Naive B cell (primary cell): ENCODE measurements at regions not wholly inside any gene's neighbourhood (a gene's known extent, or its start where the extent isn't known, plus 50 kb on each side); places are given as distances from the start of the nearest gene placed in this dataset.
A peak's percentile ranks its signal among the peaks of the same experiment; 100 is the strongest.

Experiments
- ATAC-seq, 2 donors: fragments of 150-1000 bp; cut with Tn5 transposase; 2 replicates each; pipeline ENCODE4 v1.10.0; 2021; ENCODE audit warnings: low read depth in 2 of 2, mild to moderate bottlenecking in 2 of 2, moderate library complexity in 2 of 2
- DNase-seq: peaks from one replicate; pipeline ENCODE4 v3.0.0; 2022
- H3K27ac Mint-ChIP-seq, 6 donors: one replicate each; pipeline ENCODE4 v1.8.0; 2020 to 2022; ENCODE audit warnings: mild to moderate bottlenecking in 6 of 6, mixed read lengths in 6 of 6, moderate library complexity in 5 of 6, inconsistent platforms in 2 of 6
- H3K27me3 Mint-ChIP-seq, 3 donors: one replicate each; pipeline ENCODE4 v1.8.0; 2021 to 2022; ENCODE audit warnings: mixed read lengths in 3 of 3, mild to moderate bottlenecking in 1 of 3
- H3K36me3 Mint-ChIP-seq, 2 donors: one replicate each; pipeline ENCODE4 v1.8.0; 2020 to 2022; ENCODE audit warnings: mixed read lengths in 2 of 2, inconsistent platforms in 1 of 2, mild to moderate bottlenecking in 1 of 2
- H3K4me1 Mint-ChIP-seq, 3 donors: one replicate each; pipeline ENCODE4 v1.8.0; 2020 to 2022; ENCODE audit warnings: mixed read lengths in 3 of 3, inconsistent platforms in 1 of 3, mild to moderate bottlenecking in 1 of 3, moderate library complexity in 1 of 3
- H3K4me3 Mint-ChIP-seq, 8 donors: one replicate each; pipeline ENCODE4 v1.8.0; 2020 to 2022; ENCODE audit warnings: mild to moderate bottlenecking in 8 of 8, mixed read lengths in 8 of 8, moderate library complexity in 8 of 8, inconsistent platforms in 2 of 8
- H3K9me3 Mint-ChIP-seq, 7 donors: one replicate each; pipeline ENCODE4 v1.8.0; 2020 to 2022; ENCODE audit warnings: mixed read lengths in 7 of 7, mild to moderate bottlenecking in 5 of 7, inconsistent platforms in 2 of 7, moderate library complexity in 1 of 7

DNA sequence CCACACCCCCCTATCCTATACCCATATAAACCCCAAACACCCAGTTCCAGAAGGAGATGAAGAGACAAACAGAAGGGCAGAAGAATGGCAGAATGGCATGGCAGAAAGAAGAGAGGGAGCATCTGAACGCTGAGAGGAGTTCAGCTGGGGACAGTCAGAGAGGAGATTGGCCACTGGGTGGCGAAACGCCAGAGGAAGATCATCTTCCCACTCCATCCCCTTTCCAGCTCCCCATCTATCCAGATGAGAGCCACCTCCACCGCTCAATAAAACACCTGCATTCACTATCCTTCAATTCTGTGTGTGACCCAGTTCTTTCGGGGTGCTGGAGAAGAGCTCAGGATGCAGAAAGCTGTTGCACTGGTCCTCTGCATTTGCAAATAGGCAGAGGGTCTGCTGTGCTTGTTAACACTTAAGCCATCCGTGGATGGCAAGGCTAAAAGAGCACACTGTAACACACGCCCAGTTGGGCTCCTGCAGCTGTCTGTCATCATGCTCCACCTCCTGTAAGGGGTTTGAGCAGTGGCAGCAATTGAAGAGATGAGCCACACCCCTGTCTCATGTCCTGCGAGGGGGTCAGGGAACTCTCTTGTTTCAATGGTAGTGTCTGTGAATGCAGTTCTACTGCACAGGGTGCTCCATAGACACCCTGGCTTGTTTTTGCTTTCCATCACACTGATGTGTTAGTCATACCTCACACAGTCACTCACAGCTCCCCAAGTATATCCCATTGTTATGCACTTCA, 1034.8 kb upstream of the RBFOX1 start:
- H3K36me3 Mint-ChIP-seq: no peaks in the 10 kb centered on the region
- no peaks in the 10 kb centered on the region for H3K27me3 Mint-ChIP-seq
- peaks cover 3 to 24% (median 13%) of the 10 kb centered on the region in 7 donors for H3K9me3 Mint-ChIP-seq
- no peak for ATAC-seq
- no peak overlapping the region for H3K4me3 Mint-ChIP-seq
- no peaks in the 10 kb centered on the region for H3K4me1 Mint-ChIP-seq
- H3K27ac Mint-ChIP-seq: no peak overlapping the region
- no peak for DNase-seq

DNA sequence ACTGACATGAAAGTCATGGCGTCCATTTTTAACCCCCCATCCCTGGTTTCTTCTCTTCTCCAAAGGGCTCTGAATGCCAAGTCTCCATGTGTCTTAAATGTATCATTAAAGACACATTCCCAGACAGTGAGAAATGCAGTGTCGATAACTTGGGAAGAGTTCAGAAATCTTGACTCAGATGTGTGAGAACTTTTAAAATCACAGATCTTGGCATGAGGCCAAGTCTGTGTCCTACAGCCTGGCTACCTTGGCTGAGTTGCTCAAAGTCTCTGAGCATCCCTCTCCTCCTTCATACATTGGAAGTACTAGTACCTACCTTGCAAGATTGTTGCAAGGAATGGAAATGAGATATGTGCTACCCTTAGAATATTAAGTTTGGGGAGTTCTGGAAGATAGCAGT, 1046.5 kb upstream of the RBFOX1 start:
- H3K9me3 Mint-ChIP-seq: peaks cover 0 to 17% (median 2%) of the 10 kb centered on the region in 7 donors
- no peak overlapping the region for H3K4me3 Mint-ChIP-seq
- H3K4me1 Mint-ChIP-seq: no peaks in the 10 kb centered on the region
- no peak for ATAC-seq
- no peak for DNase-seq
- H3K27me3 Mint-ChIP-seq: no peaks in the 10 kb centered on the region
- H3K36me3 Mint-ChIP-seq: no peaks in the 10 kb centered on the region
- H3K27ac Mint-ChIP-seq: peak overlapping the region in 1 of 6 donors; percentile 10

DNA sequence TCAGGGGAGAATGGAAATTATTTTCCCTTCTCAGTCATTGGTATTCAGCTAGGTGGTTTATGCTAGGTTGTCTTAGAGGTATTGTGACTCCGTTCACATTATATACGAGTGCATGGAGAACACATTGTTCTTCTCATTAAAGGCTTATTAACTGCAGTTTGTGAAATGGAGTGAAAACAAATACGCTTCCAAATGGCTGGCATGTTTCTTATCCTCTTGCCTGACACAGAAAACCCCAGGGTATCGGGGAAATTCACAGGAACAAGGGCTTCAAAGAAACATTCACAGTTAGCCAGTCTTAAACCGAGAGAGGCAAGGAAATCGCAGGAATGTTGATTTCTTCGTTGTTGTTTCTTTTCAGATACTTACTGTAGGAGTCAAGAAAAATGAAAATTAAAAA, 1047.9 kb upstream of the RBFOX1 start:
- Mint-ChIP-seq H3K4me3 (no peak overlapping the region), H3K9me3 (peaks cover 0 to 15% (median 2%) of the 10 kb centered on the region in 7 donors), H3K36me3 (no peaks in the 10 kb centered on the region), H3K4me1 (no peaks in the 10 kb centered on the region), H3K27me3 (no peaks in the 10 kb centered on the region), H3K27ac (no peak overlapping the region)
- no peak for ATAC-seq
- no peak for DNase-seq

DNA sequence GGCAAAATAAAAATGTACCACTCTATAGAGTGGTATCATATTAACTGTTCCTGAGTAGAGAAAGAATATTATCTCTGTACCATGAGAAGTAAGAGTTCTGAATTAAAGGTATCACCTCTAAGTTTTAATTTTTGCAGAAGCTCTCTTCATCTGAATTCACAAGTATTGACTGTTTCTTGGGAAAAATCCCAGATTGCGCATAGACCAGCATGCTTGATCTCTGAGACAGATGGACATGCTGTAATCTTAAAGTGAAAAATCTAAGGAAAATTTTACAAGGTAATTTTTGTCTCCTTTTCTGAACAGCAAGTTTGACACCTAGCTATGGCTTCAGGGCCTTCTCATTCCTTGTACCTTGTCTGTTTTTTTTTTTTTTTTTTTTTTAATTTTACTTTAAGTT, 1050.7 kb upstream of the RBFOX1 start:
- no peak for ATAC-seq

DNA sequence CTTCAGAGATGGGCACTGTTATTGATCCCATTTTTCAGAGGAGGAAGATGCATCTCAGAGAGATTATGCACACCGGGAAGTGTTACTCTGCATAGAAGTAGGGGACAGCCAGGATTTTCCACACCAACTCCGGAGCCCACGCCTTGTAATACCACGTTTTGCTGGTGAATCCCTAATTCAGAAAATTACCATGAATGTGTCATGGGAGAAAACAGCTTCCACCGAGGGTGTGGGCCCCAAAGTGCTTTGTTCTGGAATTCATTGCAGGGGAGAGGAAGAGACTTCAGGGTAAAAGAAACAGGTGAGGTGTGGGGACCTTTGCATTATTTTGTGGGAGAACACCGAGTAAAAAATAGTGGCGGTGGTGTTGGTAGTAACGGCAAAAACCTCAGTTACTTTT, 1051.4 kb upstream of the RBFOX1 start:
- Mint-ChIP-seq H3K27ac (no peak overlapping the region), H3K27me3 (no peaks in the 10 kb centered on the region), H3K9me3 (peaks cover 0 to 12% (median 2%) of the 10 kb centered on the region in 7 donors), H3K4me3 (peak overlapping the region in 1 of 8 donors; percentile 8), H3K36me3 (no peaks in the 10 kb centered on the region), H3K4me1 (no peaks in the 10 kb centered on the region)
- no peak for ATAC-seq
- no peak for DNase-seq

More for the DNA sequence above, 1050.7 kb upstream of the RBFOX1 start:
- Mint-ChIP-seq H3K36me3 (no peaks in the 10 kb centered on the region), H3K9me3 (peaks cover 0 to 13% (median 1%) of the 10 kb centered on the region in 7 donors), H3K4me1 (no peaks in the 10 kb centered on the region), H3K27ac (no peak overlapping the region), H3K4me3 (no peak overlapping the region), H3K27me3 (no peaks in the 10 kb centered on the region)
- DNase-seq: no peak

DNA sequence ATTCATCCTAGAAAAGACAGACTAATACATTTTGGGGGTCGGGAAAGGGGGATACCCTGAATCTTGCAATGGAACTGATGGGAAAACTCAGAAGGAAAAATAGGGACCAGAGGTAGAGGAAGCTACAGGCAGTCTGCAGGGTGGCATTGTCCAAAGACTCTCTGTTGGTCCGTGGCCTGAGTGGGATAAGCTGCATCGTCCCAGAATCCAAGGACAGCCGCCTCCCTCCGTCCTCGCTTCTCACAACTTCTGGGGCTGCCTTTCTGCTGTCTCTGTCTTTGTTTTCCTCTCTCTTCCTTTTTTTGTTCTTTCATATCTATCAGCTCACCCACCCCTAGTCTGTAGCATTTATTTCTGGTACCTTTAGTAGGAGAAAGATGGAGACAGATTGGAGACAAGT, 1052.6 kb upstream of the RBFOX1 start:
- Mint-ChIP-seq H3K36me3 (no peaks in the 10 kb centered on the region), H3K27ac (no peak overlapping the region), H3K4me3 (no peak overlapping the region), H3K27me3 (no peaks in the 10 kb centered on the region), H3K4me1 (no peaks in the 10 kb centered on the region), H3K9me3 (peaks cover 0 to 10% (median 2%) of the 10 kb centered on the region in 7 donors)
- ATAC-seq: no peak
- DNase-seq: no peak

DNA sequence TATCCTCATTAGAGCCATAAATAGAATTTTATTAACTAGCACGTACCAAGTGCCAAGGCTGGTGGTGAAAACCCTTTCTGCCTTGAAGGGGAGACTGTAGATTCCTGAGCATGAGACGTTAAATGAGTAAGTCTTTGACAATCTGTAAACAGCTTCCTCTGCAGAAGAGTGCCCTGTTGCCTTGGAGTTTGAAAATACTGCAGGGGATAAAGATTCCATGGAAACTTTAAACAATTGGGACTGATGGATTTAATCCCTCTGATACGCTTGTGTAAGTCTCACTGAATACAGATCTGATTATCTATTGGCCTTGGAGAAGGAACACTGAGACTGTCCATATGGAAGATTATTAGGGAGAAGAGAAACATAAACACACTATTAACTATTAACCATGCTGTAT, 1053.4 kb upstream of the RBFOX1 start:
- no peaks in the 10 kb centered on the region for H3K36me3 Mint-ChIP-seq
- no peaks in the 10 kb centered on the region for H3K4me1 Mint-ChIP-seq
- no peak for ATAC-seq
- no peak overlapping the region for H3K27ac Mint-ChIP-seq
- no peak for DNase-seq
- no peaks in the 10 kb centered on the region for H3K27me3 Mint-ChIP-seq
- H3K4me3 Mint-ChIP-seq: no peak overlapping the region
- H3K9me3 Mint-ChIP-seq: peaks cover 0 to 10% (median 2%) of the 10 kb centered on the region in 7 donors

DNA sequence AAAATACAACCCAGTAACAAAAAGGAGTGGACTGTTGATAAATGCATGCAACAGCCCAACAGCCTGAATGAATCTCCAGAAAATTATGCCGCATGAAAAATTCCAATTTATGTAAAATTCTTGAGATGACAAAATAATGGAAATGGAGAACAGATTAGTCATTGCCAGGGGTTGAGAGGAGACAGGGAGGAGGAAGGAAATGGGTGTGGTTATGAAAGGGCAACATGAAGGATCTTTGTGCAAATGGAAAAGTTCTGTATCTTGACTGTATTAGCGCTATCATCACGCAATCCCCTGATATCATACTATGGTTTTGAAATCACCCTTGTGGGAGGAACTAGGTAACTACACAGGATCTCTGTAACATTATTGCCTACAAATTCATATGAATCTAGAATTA, 1058.3 kb upstream of the RBFOX1 start:
- Mint-ChIP-seq H3K4me1 (no peaks in the 10 kb centered on the region), H3K9me3 (peaks cover 0 to 10% (median 2%) of the 10 kb centered on the region in 7 donors), H3K27ac (no peak overlapping the region), H3K36me3 (no peaks in the 10 kb centered on the region), H3K27me3 (no peaks in the 10 kb centered on the region), H3K4me3 (no peak overlapping the region)
- no peak for DNase-seq
- ATAC-seq: no peak

DNA sequence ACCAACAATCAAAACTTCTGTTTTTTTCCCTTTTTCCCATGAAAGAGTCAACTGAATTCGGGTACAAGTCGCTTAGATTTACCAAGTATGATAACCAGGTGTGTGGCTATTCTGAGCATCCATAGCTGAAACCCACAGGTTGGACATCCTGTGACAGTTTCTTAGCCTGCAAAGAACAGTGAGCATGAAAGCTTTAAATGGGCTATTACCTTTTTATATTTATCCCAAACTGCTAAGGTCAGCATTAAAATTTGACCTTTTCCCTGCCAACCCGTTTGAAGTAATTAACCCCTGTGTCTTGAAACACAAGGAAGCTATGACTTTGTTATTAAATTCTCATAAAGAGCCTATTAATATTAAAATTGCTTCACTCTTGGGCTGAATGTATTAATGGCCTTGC, 1065.0 kb upstream of the RBFOX1 start:
- no peaks in the 10 kb centered on the region for H3K36me3 Mint-ChIP-seq
- H3K9me3 Mint-ChIP-seq: peaks cover 0 to 15% (median 5%) of the 10 kb centered on the region in 7 donors
- no peaks in the 10 kb centered on the region for H3K4me1 Mint-ChIP-seq
- no peaks in the 10 kb centered on the region for H3K27me3 Mint-ChIP-seq
- H3K4me3 Mint-ChIP-seq: no peak overlapping the region
- no peak overlapping the region for H3K27ac Mint-ChIP-seq
- ATAC-seq (no peak), DNase-seq (no peak)

DNA sequence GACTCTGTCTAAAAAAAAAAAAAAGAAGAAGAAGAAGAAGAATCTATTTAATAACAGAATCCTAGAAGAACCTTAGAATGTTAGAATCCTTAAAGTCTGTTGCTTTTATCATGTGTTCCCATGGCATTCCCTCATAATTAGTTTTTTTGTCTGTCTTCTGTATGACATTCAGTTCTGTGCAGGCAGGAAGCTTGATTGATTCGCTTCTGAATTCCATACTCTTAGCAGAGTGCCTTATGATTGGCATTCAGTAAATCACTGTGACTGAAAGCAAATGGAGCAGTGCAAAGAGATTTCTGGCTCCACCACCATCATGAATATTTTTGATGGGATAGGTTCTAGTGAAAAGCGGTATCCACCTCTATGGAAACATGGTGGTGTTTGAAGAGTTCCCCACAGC, 1065.9 kb upstream of the RBFOX1 start:
- no peak for ATAC-seq
- no peak for DNase-seq
- Mint-ChIP-seq H3K4me3 (no peak overlapping the region), H3K9me3 (peaks cover 0 to 12% (median 5%) of the 10 kb centered on the region in 7 donors), H3K27ac (no peak overlapping the region), H3K36me3 (no peaks in the 10 kb centered on the region), H3K4me1 (no peaks in the 10 kb centered on the region), H3K27me3 (no peaks in the 10 kb centered on the region)

DNA sequence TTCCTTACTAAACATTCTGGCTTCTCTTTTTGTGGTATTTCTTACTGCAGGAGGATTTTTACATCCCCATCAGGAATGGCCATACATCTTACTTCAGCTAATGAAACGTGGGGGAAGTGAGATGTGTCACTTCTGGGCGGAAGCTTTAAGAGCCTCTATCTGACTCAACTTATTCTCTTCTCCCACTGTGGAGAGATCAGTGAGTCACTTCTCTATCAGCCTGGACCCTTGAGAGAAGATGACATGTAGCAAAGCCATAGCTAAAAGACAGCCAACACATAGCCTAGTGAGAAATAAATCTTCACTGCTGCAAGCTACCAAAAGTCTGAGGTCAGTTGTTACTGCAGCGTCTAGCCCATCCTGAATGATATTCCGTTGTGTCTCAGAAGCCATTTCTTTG, 1066.7 kb upstream of the RBFOX1 start:
- Mint-ChIP-seq H3K4me1 (no peaks in the 10 kb centered on the region), H3K4me3 (no peak overlapping the region), H3K9me3 (peaks cover 0 to 12% (median 5%) of the 10 kb centered on the region in 7 donors), H3K36me3 (no peaks in the 10 kb centered on the region), H3K27me3 (no peaks in the 10 kb centered on the region), H3K27ac (no peak overlapping the region)
- ATAC-seq: no peak
- no peak for DNase-seq

DNA sequence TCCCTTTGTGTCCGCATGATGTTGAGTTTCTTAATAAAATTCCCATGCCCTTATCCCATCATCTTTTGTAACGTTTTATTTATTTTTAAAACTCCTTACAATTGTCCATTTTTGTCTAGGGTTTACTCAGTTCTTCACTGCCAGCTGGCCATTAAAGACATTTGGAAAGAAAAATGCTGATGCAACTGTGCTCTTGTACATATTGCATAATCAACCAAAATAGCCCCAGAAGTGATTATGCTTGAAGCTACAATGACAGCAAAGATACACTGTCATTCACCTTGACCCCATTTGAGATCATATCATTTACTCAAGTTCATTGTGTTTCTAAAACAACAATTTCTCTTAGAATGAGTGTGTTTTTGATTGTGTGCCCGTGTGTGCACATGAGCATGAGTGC, 1074.6 kb upstream of the RBFOX1 start:
- no peak overlapping the region for H3K27ac Mint-ChIP-seq
- no peaks in the 10 kb centered on the region for H3K36me3 Mint-ChIP-seq
- no peak overlapping the region for H3K4me3 Mint-ChIP-seq
- peaks cover 0 to 14% (median 4%) of the 10 kb centered on the region in 7 donors for H3K9me3 Mint-ChIP-seq
- DNase-seq (no peak), ATAC-seq (no peak)
- no peaks in the 10 kb centered on the region for H3K4me1 Mint-ChIP-seq
- no peaks in the 10 kb centered on the region for H3K27me3 Mint-ChIP-seq

DNA sequence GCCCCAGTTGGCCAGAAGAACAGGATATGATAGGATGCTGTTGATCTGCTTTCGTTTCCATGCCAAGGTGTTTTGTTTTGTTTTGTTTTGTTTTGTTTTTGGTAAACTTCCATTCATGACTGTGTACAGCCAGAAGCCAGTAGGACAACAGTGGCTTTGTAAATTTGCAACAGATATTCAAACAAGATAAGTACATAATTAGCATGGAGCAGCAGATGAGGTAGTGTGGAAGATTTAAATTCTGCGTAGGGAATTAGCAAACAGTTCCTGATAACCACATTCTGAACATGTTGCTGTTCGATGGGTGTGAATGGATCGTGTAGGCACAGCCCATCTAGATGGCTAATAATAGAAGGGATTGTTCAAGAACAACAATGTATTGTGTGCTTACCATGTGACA, 1080.1 kb upstream of the RBFOX1 start:
- H3K4me3 Mint-ChIP-seq: no peak overlapping the region
- no peak overlapping the region for H3K27ac Mint-ChIP-seq
- no peaks in the 10 kb centered on the region for H3K27me3 Mint-ChIP-seq
- DNase-seq (no peak), ATAC-seq (no peak)
- no peaks in the 10 kb centered on the region for H3K4me1 Mint-ChIP-seq
- no peaks in the 10 kb centered on the region for H3K36me3 Mint-ChIP-seq
- peaks cover 0 to 29% (median 12%) of the 10 kb centered on the region in 7 donors for H3K9me3 Mint-ChIP-seq

DNA sequence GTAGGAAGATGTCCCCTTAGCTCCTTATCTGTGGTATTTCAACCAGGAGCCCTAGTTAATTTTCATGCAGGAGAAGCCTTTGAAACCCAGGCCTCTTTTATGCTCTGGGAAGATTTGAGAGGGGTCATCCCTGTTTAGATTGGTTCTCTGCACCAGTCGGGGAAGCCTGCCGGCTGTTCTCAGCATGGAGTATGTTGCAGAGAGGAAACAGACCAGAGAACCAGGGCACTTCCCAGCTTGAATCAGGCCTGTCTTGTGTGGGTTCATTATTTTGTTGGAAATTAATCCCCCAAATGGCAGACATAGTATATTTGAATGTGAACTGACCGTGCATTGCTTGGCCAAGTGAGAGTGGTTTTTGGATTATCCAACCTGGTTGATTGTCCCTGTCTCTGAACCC, 1082.1 kb upstream of the RBFOX1 start:
- Mint-ChIP-seq H3K9me3 (peaks cover 0 to 30% (median 10%) of the 10 kb centered on the region in 7 donors), H3K27me3 (no peaks in the 10 kb centered on the region), H3K4me3 (no peak overlapping the region), H3K27ac (no peak overlapping the region), H3K4me1 (no peaks in the 10 kb centered on the region), H3K36me3 (no peaks in the 10 kb centered on the region)
- DNase-seq (no peak), ATAC-seq (no peak)

DNA sequence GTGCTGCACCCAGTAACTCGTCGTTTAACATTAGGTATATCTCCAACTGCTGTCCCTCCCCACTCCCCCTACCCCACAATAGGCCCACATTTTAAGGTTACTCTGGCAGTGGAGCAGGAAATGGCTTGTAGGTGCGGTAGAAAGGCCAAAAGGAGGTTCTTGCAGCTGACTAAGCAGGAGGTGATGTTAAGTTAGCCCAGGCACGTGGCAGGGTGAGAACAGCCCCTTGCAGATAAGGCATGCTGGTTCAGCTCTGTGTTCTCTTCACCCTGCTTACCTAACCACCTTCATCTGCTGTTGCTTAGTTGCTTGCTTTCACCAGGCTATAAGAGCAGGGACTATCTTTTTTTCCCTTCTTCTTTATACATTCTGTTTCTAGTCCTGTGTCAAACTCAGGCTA, 1082.8 kb upstream of the RBFOX1 start:
- DNase-seq (no peak), ATAC-seq (no peak)
- no peak overlapping the region for H3K4me3 Mint-ChIP-seq
- H3K27ac Mint-ChIP-seq: no peak overlapping the region
- H3K27me3 Mint-ChIP-seq: no peaks in the 10 kb centered on the region
- no peaks in the 10 kb centered on the region for H3K4me1 Mint-ChIP-seq
- no peaks in the 10 kb centered on the region for H3K36me3 Mint-ChIP-seq
- peaks cover 0 to 23% (median 8%) of the 10 kb centered on the region in 7 donors for H3K9me3 Mint-ChIP-seq
